ENCODE measurements at regions not wholly inside any gene's neighbourhood (a gene's known extent, or its start where the extent isn't known, plus 50 kb on each side); places are given as distances from the start of the nearest gene placed in this dataset.

GRCh38 chr6:87824958-87825491 is 123.0 kb upstream of the AKIRIN2 start:
- DNase-seq (no peak), ATAC-seq (replicated peaks) (no peak)
- peaks cover 0 to 1% of the 10 kb centered on the region in 2 donors for H3K27me3 Mint-ChIP-seq
- H3K4me3 Mint-ChIP-seq = no peak overlapping the region
- H3K4me1 Mint-ChIP-seq (ENCODE audit: low read depth in 2 of 2) = peaks cover 9% of the 10 kb centered on the region in 2 donors
- no peaks in the 10 kb centered on the region for H3K9me3 Mint-ChIP-seq
- peak overlapping the region in 1 of 2 donors; percentile 66 for H3K27ac Mint-ChIP-seq
- H3K36me3 Mint-ChIP-seq (ENCODE audit: insufficient read depth) = no peaks in the 10 kb centered on the region

DNA sequence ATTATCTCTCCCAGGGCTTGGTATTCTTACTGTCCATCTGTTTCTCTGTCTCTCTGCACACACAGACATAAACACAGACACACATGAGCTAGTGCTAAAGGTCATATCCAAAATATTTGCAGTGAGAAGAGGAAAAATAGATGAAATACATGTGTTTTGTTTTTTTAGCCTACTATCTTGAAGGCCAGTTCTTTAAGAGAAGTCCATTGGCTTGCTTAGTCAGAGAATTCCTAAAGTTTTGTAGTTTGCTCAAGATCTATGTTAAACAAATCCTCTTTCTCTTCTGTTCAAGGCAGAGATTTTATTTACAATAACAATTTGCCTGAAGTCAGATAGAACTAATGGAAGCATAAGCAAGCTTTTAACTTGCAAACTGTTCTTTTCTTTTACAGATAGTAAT is 120.0 kb upstream of the AKIRIN2 start:
- DNase-seq = no peak
- H3K4me1 Mint-ChIP-seq (ENCODE audit: low read depth in 2 of 2) = peaks cover 9% of the 10 kb centered on the region in 2 donors
- no peaks in the 10 kb centered on the region for H3K9me3 Mint-ChIP-seq
- H3K4me3 Mint-ChIP-seq = no peak overlapping the region
- ATAC-seq (replicated peaks) = no peak
- no peaks in the 10 kb centered on the region for H3K27me3 Mint-ChIP-seq
- H3K27ac Mint-ChIP-seq = no peak overlapping the region
- H3K36me3 Mint-ChIP-seq (ENCODE audit: insufficient read depth) = no peaks in the 10 kb centered on the region

- no peaks in the 10 kb centered on the region for H3K36me3 Mint-ChIP-seq (ENCODE audit: insufficient read depth)
- H3K4me1 Mint-ChIP-seq (ENCODE audit: low read depth in 2 of 2) = peaks cover 4 to 5% of the 10 kb centered on the region in 2 donors
- H3K4me3 Mint-ChIP-seq = no peak overlapping the region
- ATAC-seq (replicated peaks) (no peak), DNase-seq (no peak)
- peaks cover 0 to 4% of the 10 kb centered on the region in 2 donors for H3K27me3 Mint-ChIP-seq
- no peaks in the 10 kb centered on the region for H3K9me3 Mint-ChIP-seq
- H3K27ac Mint-ChIP-seq = no peak overlapping the region
Measured at GRCh38 chr6:87820343-87820984, 118.4 kb upstream of the AKIRIN2 start.

- Mint-ChIP-seq H3K4me1 (ENCODE audit: low read depth in 2 of 2) (no peaks in the 10 kb centered on the region), H3K36me3 (ENCODE audit: insufficient read depth) (no peaks in the 10 kb centered on the region), H3K27ac (no peak overlapping the region), H3K27me3 (peaks cover 0 to 17% of the 10 kb centered on the region in 2 donors), H3K9me3 (no peaks in the 10 kb centered on the region), H3K4me3 (no peak overlapping the region)
- DNase-seq = no peak
- no peak for ATAC-seq (replicated peaks)
Measured at GRCh38 chr6:87817183-87817582, 115.2 kb upstream of the AKIRIN2 start.

DNA sequence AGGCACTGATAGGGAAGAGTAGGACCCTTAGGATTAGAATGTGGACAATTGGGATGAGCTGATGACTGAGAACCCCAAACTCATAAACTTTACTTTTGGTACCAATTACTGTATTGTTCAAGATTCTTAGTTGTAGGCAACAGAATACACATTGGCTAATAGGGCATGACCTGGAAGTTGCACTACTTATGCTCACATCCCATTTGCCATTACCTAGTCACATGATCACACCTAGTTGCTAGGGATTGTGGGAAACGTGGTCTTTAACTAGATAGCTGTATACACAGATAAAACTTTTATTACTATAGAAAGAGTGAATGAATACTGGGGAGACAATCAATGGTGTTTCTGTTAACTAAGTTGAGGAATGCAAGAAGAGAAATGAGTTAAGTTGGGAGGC is 113.4 kb upstream of the AKIRIN2 start:
- no peak for DNase-seq
- H3K27me3 Mint-ChIP-seq = peaks cover 0 to 24% of the 10 kb centered on the region in 2 donors
- no peak overlapping the region for H3K27ac Mint-ChIP-seq
- H3K4me1 Mint-ChIP-seq (ENCODE audit: low read depth in 2 of 2) = no peaks in the 10 kb centered on the region
- H3K9me3 Mint-ChIP-seq = no peaks in the 10 kb centered on the region
- ATAC-seq (replicated peaks) = no peak
- no peak overlapping the region for H3K4me3 Mint-ChIP-seq
- H3K36me3 Mint-ChIP-seq (ENCODE audit: insufficient read depth) = no peaks in the 10 kb centered on the region

- no peaks in the 10 kb centered on the region for H3K36me3 Mint-ChIP-seq (ENCODE audit: insufficient read depth)
- H3K4me3 Mint-ChIP-seq = no peak overlapping the region
- no peak overlapping the region for H3K27ac Mint-ChIP-seq
- ATAC-seq (replicated peaks) = no peak
- H3K27me3 Mint-ChIP-seq = peaks cover 6 to 39% of the 10 kb centered on the region in 2 donors
- DNase-seq = no peak
- no peaks in the 10 kb centered on the region for H3K9me3 Mint-ChIP-seq
- peaks cover 0 to 4% of the 10 kb centered on the region in 2 donors for H3K4me1 Mint-ChIP-seq (ENCODE audit: low read depth in 2 of 2)
Measured at GRCh38 chr6:87808005-87808757, 106.1 kb upstream of the AKIRIN2 start.

DNA sequence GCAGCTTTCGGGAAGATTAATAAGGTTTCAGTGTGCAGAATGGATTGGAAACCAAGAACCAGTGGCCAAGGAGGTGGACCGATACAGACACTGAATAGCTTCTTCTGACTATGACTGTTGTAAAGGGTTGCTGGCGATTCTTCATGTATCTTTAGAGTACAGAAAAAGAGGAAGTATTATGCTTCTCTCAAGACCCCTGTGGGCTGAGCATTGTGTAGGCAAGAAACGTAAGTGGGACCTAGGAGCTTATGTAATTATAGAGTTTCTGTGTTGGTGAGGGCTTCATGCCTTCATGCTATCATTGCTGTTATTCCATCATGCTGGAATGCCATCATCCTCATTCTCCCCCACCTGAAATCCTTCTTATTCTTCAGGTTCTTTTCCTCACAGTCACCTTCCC is 105.4 kb upstream of the AKIRIN2 start:
- Mint-ChIP-seq H3K9me3 (no peaks in the 10 kb centered on the region), H3K27me3 (peaks cover 6 to 38% of the 10 kb centered on the region in 2 donors), H3K4me3 (no peak overlapping the region), H3K27ac (no peak overlapping the region), H3K36me3 (ENCODE audit: insufficient read depth) (no peaks in the 10 kb centered on the region), H3K4me1 (ENCODE audit: low read depth in 2 of 2) (peaks cover 0 to 4% of the 10 kb centered on the region in 2 donors)
- ATAC-seq (replicated peaks) = no peak
- no peak for DNase-seq

- peaks cover 0 to 4% of the 10 kb centered on the region in 2 donors for H3K4me1 Mint-ChIP-seq (ENCODE audit: low read depth in 2 of 2)
- H3K36me3 Mint-ChIP-seq (ENCODE audit: insufficient read depth) = no peaks in the 10 kb centered on the region
Measured at GRCh38 chr6:87806635-87807034, 104.6 kb upstream of the AKIRIN2 start.

GRCh38 chr6:87806099-87806498 is 104.1 kb upstream of the AKIRIN2 start:
- H3K27ac Mint-ChIP-seq = no peak overlapping the region
- no peak overlapping the region for H3K4me3 Mint-ChIP-seq
- ATAC-seq (replicated peaks) (no peak), DNase-seq (no peak)
- peaks cover 0 to 4% of the 10 kb centered on the region in 2 donors for H3K4me1 Mint-ChIP-seq (ENCODE audit: low read depth in 2 of 2)
- peaks cover 6 to 28% of the 10 kb centered on the region in 2 donors for H3K27me3 Mint-ChIP-seq
- H3K9me3 Mint-ChIP-seq = no peaks in the 10 kb centered on the region
- no peaks in the 10 kb centered on the region for H3K36me3 Mint-ChIP-seq (ENCODE audit: insufficient read depth)

More at GRCh38 chr6:87806635-87807034, 104.6 kb upstream of the AKIRIN2 start:
- Mint-ChIP-seq H3K27ac (no peak overlapping the region), H3K27me3 (peaks cover 6 to 29% of the 10 kb centered on the region in 2 donors), H3K4me3 (no peak overlapping the region), H3K9me3 (no peaks in the 10 kb centered on the region)
- ATAC-seq (replicated peaks) (no peak), DNase-seq (no peak)

DNA sequence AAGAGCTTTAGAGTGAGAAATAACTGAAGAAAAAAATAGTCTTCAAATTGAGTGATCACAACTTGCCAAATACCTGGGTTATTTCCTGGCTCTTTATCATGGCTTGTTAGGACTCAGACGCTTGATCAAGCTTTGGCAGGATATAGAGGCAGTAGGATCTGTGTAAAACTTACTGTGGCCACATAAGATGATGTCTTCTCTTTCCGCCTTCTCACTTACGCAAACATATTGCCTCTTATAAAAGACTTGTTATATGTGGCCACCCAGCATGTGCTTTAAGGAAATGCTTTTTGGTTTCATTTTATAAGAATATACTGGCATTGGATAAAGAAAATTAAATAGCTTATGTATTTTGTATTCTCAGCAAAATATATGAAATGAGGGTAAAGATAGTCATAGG is 101.8 kb upstream of the AKIRIN2 start:
- peaks cover 6 to 22% of the 10 kb centered on the region in 2 donors for H3K27me3 Mint-ChIP-seq
- H3K4me1 Mint-ChIP-seq (ENCODE audit: low read depth in 2 of 2) = peaks cover 0 to 4% of the 10 kb centered on the region in 2 donors
- H3K4me3 Mint-ChIP-seq = no peak overlapping the region
- H3K36me3 Mint-ChIP-seq (ENCODE audit: insufficient read depth) = no peaks in the 10 kb centered on the region
- ATAC-seq (replicated peaks) (no peak), DNase-seq (no peak)
- H3K27ac Mint-ChIP-seq = no peak overlapping the region
- H3K9me3 Mint-ChIP-seq = no peaks in the 10 kb centered on the region

DNA sequence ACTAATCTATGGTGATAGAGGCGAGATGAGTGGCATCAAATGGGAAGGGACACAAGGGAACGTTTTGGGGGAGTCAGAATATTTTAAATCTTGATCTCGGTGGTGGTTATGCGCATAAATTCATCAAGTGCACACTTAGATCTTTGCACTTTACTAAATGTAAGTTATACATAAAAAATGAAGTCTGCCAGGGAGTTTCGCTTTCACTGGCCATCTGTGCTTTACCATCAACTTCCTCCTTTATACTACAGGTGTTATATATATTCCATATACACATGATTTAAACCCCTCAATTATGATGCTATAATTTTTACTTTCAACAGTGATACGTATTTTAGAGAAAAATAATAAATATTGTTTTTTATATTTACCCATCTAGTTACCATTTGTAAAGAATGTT is 97.6 kb upstream of the AKIRIN2 start:
- H3K4me3 Mint-ChIP-seq = no peak overlapping the region
- H3K27me3 Mint-ChIP-seq = no peaks in the 10 kb centered on the region
- no peak overlapping the region for H3K27ac Mint-ChIP-seq
- peaks cover 0 to 4% of the 10 kb centered on the region in 2 donors for H3K4me1 Mint-ChIP-seq (ENCODE audit: low read depth in 2 of 2)
- no peaks in the 10 kb centered on the region for H3K9me3 Mint-ChIP-seq
- H3K36me3 Mint-ChIP-seq (ENCODE audit: insufficient read depth) = no peaks in the 10 kb centered on the region
- no peak for ATAC-seq (replicated peaks)
- DNase-seq = no peak

GRCh38 chr6:87798393-87799278 is 96.6 kb upstream of the AKIRIN2 start:
- Mint-ChIP-seq H3K27me3 (no peaks in the 10 kb centered on the region), H3K4me3 (no peak overlapping the region), H3K36me3 (ENCODE audit: insufficient read depth) (no peaks in the 10 kb centered on the region), H3K9me3 (no peaks in the 10 kb centered on the region), H3K4me1 (ENCODE audit: low read depth in 2 of 2) (no peaks in the 10 kb centered on the region), H3K27ac (no peak overlapping the region)
- ATAC-seq (replicated peaks) (no peak), DNase-seq (no peak)

All from effector memory CD8-positive, alpha-beta T cell (primary cell).